ENCODE measurements at regions not wholly inside any gene's neighbourhood (a gene's known extent, or its start where the extent isn't known, plus 50 kb on each side); places are given as distances from the start of the nearest gene placed in this dataset.

DNA sequence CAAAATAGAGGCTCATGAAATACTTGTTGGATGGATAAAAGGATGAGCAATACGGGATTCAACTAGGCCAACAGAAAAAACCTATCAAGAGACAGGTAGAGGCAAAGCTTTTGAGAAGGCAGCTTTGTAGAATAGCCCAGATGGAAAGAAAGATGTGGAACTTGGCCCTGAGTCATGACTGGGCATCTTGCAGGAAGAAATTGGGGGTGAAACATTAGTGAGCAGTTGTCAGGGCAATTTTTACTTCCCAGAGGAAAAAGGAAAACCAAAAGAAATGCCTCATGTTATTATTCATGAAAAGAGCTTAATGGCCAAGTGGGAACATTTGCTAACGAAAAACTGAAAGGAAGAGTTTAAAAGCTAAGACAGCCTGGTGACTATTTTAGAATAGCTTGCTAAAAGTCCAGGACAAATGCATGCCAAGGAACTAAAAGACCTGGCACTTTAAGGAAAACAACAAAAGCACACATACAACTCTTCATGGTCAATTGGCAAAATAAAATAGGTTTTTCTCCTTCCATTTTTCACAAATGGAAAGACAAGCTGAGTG, 180.1 kb downstream of the HS3ST3A1 start:
- intact Hi-C loops (cut with DNase I), result no loop called here
- ATAC-seq, result no peak

DNA sequence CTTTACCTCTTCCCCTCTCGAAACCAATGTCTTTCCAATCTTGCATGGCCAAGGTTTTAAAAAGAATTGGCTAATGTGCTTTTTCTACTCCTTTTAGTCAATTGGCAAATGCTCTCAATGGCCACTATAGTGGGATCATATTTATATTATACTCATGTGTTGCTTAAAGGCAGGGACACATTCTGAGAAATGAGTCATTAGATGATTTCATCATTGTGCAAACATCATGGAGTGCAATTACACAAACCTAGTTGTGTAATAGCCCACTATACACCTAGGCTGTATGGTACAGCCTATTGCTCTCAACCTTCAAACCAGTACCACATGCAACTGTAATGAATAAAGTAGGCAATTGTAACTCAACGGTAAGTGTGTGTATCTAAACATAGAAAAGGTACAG, 180.9 kb downstream of the HS3ST3A1 start:
- Histone ChIP-seq H3K36me3 (no peaks in the 10 kb centered on the region), H3K4me1 (peaks cover 0 to 20% (median 9%) of the 10 kb centered on the region in 12 donors), H3K27me3 (peaks cover 0 to 2% (median 0%) of the 10 kb centered on the region in 9 donors), H3K4me3 (no peak overlapping the region), H3K27ac (no peak overlapping the region), H3K9me3 (no peaks in the 10 kb centered on the region)
- no peak for TF ChIP-seq POLR2A (IDR thresholded peaks at IDR 0.05)
- TF ChIP-seq, protein P1, sequence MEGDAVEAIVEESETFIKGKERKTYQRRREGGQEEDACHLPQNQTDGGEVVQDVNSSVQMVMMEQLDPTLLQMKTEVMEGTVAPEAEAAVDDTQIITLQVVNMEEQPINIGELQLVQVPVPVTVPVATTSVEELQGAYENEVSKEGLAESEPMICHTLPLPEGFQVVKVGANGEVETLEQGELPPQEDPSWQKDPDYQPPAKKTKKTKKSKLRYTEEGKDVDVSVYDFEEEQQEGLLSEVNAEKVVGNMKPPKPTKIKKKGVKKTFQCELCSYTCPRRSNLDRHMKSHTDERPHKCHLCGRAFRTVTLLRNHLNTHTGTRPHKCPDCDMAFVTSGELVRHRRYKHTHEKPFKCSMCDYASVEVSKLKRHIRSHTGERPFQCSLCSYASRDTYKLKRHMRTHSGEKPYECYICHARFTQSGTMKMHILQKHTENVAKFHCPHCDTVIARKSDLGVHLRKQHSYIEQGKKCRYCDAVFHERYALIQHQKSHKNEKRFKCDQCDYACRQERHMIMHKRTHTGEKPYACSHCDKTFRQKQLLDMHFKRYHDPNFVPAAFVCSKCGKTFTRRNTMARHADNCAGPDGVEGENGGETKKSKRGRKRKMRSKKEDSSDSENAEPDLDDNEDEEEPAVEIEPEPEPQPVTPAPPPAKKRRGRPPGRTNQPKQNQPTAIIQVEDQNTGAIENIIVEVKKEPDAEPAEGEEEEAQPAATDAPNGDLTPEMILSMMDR (IDR thresholded peaks at IDR 0.05), result no peak
- 68 to 94% (median 90%) methylated on average over 2 of the region's 2 CpGs for WGBS, 4 donors
- no peak for ATAC-seq
- DNase-seq, result no peak
- intact Hi-C loops (cut with DNase I), result no loop called here

More for the DNA sequence above, 180.1 kb downstream of the HS3ST3A1 start:
- DNase-seq, result no peak
- Histone ChIP-seq H3K4me1 (peaks cover 0 to 13% (median 3%) of the 10 kb centered on the region in 12 donors), H3K27ac (no peak overlapping the region), H3K27me3 (peaks cover 0 to 2% (median 0%) of the 10 kb centered on the region in 9 donors), H3K36me3 (no peaks in the 10 kb centered on the region), H3K9me3 (no peaks in the 10 kb centered on the region), H3K4me3 (no peak overlapping the region)
- WGBS, 4 donors, result 76 to 86% (median 80%) methylated on average over 2 of the region's 2 CpGs
- no peak for TF ChIP-seq POLR2A (IDR thresholded peaks at IDR 0.05)
- TF ChIP-seq, protein P1 (IDR thresholded peaks at IDR 0.05), result no peak

DNA sequence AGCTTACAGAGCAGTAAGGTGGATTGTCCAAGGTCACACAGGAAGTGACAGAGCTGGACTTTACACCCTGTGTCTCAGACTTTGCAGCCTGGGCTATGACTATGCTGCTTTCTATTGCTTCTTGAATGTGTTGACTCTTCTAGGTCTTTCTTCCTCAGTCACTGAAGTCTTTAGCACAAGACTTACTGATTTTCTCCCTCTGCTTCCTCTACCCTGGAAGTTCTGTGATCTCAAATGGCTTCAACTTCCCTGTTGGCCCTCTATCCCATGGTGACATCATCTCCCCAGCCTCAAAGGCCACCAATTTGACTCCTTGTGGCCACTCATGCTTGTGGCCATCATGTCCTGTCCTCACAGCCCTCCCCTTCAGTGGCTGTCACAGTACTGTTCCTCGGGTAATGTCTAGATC, 181.3 kb downstream of the HS3ST3A1 start:
- H3K27me3 ChIP-seq, result peaks cover 0 to 2% (median 0%) of the 10 kb centered on the region in 9 donors
- ATAC-seq, result no peak
- WGBS, 4 donors, result 82 to 100% (median 89%) methylated on average over 1 of the region's 1 CpG
- H3K36me3 ChIP-seq, result no peaks in the 10 kb centered on the region
- H3K4me1 ChIP-seq, result peaks cover 0 to 24% (median 9%) of the 10 kb centered on the region in 12 donors
- no peak overlapping the region for H3K4me3 ChIP-seq
- no peak for DNase-seq
- intact Hi-C loops (cut with DNase I), result no loop called here
- H3K27ac ChIP-seq, result no peak overlapping the region
- H3K9me3 ChIP-seq, result peaks cover 0 to 1% (median 0%) of the 10 kb centered on the region in 12 donors
- TF ChIP-seq, protein P1 (IDR thresholded peaks at IDR 0.05), result no peak
- no peak for TF ChIP-seq POLR2A (IDR thresholded peaks at IDR 0.05)

DNA sequence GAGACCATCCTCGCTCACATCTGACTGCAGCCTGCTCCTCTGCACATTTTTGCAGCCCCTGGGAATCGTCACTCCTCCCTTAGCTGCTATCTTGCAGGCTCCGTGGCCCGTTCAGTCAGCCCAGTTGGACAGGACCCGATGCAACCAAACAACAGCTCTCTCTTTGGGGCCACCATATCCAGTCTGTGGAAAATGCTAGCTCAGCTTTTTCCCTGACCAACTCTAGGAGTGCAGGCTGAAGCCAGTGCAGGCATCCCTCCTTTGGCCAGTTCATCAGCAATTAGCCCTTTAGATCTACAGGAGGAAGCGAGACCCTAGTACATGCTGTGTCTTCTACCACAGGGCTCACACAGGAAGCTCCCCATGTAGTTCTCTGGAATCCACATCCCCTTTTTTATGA, 182.1 kb downstream of the HS3ST3A1 start:
- ATAC-seq, result no peak
- Histone ChIP-seq H3K36me3 (no peaks in the 10 kb centered on the region), H3K27me3 (peaks cover 0 to 2% (median 0%) of the 10 kb centered on the region in 9 donors), H3K27ac (no peak overlapping the region), H3K4me1 (peaks cover 0 to 24% (median 9%) of the 10 kb centered on the region in 12 donors), H3K9me3 (peaks cover 0 to 5% (median 0%) of the 10 kb centered on the region in 12 donors), H3K4me3 (no peak overlapping the region)
- TF ChIP-seq POLR2A (IDR thresholded peaks at IDR 0.05), result no peak
- TF ChIP-seq, protein P1 (IDR thresholded peaks at IDR 0.05), result no peak
- intact Hi-C loops (cut with DNase I), result loop anchor here in 2 of 10 donors (5.0 to 10.0 kb wide), 2 partner anchors 65 to 67 kb away; no protein-coding TSS in a partner anchor
- DNase-seq, result no peak
- WGBS, 4 donors, result 83 to 89% (median 87%) methylated on average over 6 of the region's 6 CpGs

Data from heart left ventricle (tissue), 16 donors.